Peyer's patch (tissue), 4 donors: ENCODE measurements at regions not wholly inside any gene's neighbourhood (a gene's known extent, or its start where the extent isn't known, plus 50 kb on each side); places are given as distances from the start of the nearest gene placed in this dataset.

ENCODE experiments used
- CTCF ChIP-seq, 6 experiments: fragments of 450-650 bp in 4 of 6; fragments of 200-600 bp in 2 of 6; sonication (generic) in 1 of 6; IDR thresholded peaks; one replicate each; pipeline ENCODE4 v1.5.1; 2017 to 2019; ENCODE audit warnings: antibody characterized with exemption in 6 of 6, mild to moderate bottlenecking in 3 of 6, moderate library complexity in 1 of 6
- POLR2A ChIP-seq, 2 donors: fragments of 450-650 bp; IDR thresholded peaks; one replicate each; pipeline ENCODE4 v1.5.1; 2017; ENCODE audit warnings: antibody characterized with exemption in 2 of 2, mild to moderate bottlenecking in 2 of 2, moderate library complexity in 2 of 2

- no peak for TF ChIP-seq CTCF (IDR thresholded peaks at IDR 0.05)
- TF ChIP-seq POLR2A (IDR thresholded peaks at IDR 0.05), result no peak
Observed at GRCh38 chr11:110358336-110358735, 61.9 kb upstream of the RDX start.
